Breast epithelium (tissue), 3 donors: ENCODE measurements at regions not wholly inside any gene's neighbourhood (a gene's known extent, or its start where the extent isn't known, plus 50 kb on each side); places are given as distances from the start of the nearest gene placed in this dataset.

Experiments
- POLR2A ChIP-seq: fragments of 450-650 bp; IDR thresholded peaks from one replicate; pipeline ENCODE4 v1.6.1; 2016; ENCODE audit warnings: antibody characterized with exemption, mild to moderate bottlenecking, moderate library complexity
- TF ChIP-seq, protein P1 (sequence below), 3 donors: fragments of 450-650 bp; IDR thresholded peaks; one replicate each; pipeline ENCODE4 v1.5.1; 2016 to 2017; ENCODE audit warnings: antibody characterized with exemption in 3 of 3, mild to moderate bottlenecking in 3 of 3, moderate library complexity in 3 of 3

DNA sequence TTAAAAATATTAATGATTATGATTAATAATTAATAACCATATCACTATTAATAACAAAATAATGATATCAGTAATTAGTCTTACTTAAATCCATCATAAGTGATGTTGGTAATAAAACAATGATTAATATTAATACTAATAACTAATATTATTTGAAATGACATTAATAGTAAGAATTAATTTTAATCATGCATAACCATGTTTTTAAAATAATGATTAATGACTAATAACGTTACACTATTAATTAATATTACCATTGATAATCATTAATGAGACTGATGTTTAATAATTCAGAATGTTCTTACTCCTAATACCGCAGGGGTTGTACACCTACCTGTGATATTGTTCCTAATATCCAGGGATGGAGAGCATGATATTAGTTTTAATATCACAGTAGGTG, 53.4 kb upstream of the FRG2C start:
- TF ChIP-seq, protein P1, sequence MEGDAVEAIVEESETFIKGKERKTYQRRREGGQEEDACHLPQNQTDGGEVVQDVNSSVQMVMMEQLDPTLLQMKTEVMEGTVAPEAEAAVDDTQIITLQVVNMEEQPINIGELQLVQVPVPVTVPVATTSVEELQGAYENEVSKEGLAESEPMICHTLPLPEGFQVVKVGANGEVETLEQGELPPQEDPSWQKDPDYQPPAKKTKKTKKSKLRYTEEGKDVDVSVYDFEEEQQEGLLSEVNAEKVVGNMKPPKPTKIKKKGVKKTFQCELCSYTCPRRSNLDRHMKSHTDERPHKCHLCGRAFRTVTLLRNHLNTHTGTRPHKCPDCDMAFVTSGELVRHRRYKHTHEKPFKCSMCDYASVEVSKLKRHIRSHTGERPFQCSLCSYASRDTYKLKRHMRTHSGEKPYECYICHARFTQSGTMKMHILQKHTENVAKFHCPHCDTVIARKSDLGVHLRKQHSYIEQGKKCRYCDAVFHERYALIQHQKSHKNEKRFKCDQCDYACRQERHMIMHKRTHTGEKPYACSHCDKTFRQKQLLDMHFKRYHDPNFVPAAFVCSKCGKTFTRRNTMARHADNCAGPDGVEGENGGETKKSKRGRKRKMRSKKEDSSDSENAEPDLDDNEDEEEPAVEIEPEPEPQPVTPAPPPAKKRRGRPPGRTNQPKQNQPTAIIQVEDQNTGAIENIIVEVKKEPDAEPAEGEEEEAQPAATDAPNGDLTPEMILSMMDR (IDR thresholded peaks at IDR 0.05) = no peak
- TF ChIP-seq POLR2A = no peak
